HG03025 (cell line): ENCODE measurements at regions not wholly inside any gene's neighbourhood (a gene's known extent, or its start where the extent isn't known, plus 50 kb on each side); places are given as distances from the start of the nearest gene placed in this dataset.
"Not testable (repeated sequence)": the region's sequence is repeated elsewhere in the genome, so short reads cannot be mapped to it uniquely, and the experiment has no call there.

Source experiments
- ATAC-seq: cut with Tn5 transposase; IDR thresholded peaks from one replicate; pipeline ENCODE4 v1.9.1; 2021; ENCODE audit warnings: mild to moderate bottlenecking, moderate library complexity; ENCODE audit not compliant: unreplicated experiment, low FRiP score

DNA sequence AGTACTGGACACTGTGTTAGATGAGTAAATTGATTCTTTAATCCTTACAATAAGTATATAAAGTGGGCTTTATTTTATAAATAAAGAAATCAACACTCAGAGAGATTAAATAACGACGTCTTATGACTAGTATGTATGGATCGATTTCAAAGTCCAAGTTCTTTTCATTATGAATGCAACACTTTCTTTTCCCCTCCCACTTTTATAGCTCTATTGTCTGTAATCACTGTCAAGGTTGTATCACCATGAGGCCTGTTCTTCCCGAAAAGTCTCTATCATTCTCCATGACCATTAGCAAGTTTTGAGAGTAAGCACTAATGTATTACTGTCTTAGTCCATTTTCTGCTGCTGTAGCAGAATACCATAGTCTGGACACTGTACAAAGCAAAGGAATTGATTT lies 228.4 kb downstream of the TLR4 start:
- no peak for ATAC-seq

DNA sequence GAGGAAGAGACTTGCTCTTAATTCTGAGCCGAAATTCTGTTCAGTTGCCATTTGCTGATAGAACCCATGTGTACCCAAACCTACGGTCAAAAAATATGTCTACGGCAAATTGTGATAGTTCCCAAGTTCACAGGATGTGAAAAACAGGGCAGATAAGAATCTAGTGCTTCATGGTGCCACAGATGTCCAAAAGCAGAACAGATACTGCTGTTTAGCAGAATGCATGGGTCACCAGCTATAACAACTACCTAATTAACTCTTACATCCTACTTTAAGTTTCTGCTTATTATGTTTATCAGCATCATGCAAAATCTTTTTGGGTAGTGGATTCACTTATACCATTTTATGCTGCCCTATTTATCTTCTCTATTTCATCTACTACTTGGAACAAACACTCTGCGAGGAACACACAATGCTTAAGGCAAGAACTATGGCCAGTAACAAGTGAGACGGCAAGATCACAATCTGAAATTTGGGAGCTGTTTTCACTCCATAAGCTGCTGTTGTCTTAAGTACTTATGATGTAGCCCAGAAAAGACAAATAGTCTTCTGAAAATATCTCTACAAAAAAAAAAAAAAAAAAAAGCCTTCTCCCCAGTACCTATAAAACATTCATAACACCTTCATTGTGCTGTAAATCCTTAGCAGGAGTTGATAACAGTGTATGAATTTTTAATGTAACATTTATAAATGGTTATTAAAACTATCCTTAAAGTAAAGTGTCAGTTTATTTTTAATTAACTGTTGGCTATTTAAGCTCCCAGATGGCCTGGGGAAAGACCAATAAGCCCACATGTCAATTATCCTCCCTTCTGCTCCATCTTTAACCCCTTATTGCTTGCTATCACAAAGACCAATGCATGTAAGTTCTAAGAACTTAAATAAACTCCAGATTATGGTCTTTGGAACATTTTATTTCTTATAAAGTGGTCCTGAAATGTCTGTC lies 232.3 kb downstream of the TLR4 start:
- peak; percentile 99 for ATAC-seq

DNA sequence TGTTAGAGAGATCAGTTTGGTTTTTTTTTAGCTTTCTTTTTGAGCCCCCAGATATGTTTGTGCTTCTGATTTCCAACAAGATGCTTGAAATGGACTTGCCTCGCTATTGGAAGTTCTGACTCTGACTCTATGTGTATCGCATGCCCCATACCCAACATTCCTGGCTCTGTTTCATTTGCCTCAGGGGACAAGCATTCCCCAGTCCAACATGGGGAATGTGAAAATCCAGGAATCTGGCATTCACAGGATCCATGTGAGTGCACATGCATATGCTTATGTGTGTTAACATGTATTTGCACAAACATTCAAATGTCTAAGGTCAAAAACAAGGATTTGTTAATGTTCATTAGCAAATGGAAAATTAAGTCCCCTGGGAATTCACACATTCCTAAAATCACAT lies 233.9 kb downstream of the TLR4 start:
- no peak for ATAC-seq

DNA sequence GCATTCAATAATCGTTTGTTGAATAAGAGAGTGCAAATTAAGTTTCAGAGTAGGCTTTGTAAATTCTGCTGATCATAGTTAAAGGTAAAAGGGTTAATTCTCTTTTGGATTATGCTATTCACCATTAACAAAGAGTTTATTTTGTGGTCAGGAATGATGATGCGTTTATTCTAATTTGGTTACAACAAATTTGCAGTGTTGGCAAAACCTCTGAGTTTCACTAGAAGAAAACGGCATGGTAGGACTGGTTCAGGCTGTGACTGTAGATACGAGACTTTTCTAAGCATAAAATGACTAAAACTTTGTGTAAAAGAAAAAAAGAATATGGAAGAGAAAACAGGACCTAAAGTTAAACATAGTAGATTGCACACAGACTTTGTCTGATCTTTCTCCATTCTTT lies 234.7 kb downstream of the TLR4 start:
- ATAC-seq, result no peak

DNA sequence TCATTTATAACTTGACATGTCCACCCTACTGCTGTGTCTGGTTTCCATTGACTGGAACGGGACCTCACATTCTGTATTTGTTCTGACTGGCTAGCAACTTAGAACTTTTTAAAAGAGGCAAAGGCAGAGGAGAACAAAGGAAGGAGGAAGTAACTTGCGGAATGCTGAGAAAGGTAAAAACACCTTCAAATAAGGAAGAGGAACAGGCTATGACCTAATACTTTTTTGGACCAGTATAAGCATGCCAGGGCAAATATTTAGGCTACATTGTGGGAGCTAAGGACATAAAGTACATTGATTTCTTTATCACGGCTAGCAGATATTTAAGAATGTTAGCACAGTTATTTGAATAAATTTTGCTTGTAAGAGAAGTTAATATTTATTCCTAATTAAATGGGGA lies 240.5 kb downstream of the TLR4 start:
- ATAC-seq, result not testable (repeated sequence)

DNA sequence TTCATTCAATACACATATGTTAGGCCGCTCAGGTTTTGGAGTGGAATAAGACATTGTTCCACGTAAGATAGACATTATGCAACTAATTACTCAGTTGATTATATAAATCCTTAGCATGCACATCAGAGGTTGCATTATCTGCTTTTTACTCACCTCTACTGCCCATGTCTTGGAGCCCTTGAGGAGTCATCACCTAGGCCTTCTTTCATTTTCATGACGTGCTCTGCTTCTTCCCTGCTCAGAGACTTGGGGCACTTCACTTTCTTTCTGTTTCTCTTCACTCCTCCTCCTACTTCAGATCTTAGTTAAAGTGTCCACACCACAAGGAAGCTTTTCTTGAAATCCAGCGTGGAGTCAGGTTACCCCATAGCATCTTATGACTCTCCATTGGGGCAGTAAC lies 241.1 kb downstream of the TLR4 start:
- no peak for ATAC-seq

DNA sequence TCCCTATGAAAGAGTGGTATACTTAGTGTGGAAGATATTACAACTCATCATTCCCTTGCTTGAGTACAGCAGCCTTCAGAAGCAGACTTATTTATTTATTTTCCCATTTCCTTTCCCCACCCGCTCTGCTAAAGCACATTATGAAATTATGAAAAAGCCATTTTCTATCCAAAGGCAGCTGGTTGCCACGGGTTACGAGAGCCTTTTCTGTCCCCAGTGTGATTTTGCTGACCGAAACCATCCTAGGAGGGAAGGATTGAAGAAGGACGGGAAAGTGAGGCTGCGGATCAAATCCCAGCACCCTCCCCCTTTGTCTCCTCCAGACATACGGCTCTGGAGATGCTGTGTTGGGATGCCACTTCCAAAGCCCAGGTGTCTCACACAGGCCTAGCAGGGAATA lies 246.9 kb downstream of the TLR4 start:
- ATAC-seq, result no peak

DNA sequence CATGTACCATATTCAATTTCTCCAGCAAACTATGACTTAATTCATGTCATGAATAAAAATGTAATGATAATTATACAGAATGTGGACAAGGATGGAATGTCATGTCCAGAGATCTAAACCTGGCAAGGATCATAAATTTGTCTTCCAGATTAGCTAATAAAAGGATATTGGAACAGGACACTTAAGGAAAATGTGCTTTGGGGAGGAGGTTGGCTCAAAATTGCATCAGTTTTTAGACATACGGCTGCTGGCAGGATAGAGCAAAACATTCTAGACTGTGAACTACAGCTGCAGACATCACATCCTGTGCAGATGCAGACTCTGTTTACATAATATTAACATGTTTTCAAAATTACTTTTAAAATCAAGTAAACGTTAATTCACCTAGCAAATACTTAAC lies 248.4 kb downstream of the TLR4 start:
- ATAC-seq, result no peak

DNA sequence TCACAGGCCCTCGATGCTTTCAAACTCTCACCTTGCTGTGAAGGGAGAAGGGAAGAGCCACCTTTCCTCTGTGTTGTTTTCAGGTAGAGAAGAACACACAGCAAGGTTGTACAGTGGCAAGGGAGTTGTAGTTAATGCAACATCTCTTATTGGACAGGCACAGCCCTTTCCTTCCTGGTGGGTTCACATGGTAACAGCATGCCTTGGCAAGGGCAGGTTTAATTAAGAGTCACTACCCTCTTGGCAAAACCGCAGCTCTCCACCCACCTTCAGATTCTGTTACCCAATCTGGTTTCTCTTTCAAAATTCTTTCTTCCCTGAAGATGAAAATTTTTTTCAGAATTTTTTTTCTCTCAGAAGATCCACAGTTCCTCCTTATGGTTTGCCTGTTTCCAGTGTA lies 253.1 kb downstream of the TLR4 start:
- ATAC-seq, result no peak

DNA sequence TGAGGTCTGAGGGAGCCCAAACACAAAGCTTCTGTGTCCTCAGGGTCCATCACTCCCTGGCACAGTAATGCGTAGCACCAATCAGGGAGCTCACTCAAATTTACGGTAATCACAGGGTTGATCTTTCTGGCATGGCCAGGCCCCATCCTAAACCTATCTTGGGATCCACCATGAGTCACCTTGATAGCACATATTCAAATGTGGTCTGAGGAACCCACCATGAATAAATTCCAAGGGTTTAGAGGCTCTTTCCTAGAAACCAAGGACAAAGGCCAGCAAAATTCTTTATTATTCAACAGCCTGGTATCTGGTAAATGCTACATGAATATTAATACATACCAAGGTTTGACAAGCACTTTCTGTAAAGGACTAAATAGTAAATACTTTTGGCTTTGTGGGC lies 254.5 kb downstream of the TLR4 start:
- ATAC-seq, result no peak

DNA sequence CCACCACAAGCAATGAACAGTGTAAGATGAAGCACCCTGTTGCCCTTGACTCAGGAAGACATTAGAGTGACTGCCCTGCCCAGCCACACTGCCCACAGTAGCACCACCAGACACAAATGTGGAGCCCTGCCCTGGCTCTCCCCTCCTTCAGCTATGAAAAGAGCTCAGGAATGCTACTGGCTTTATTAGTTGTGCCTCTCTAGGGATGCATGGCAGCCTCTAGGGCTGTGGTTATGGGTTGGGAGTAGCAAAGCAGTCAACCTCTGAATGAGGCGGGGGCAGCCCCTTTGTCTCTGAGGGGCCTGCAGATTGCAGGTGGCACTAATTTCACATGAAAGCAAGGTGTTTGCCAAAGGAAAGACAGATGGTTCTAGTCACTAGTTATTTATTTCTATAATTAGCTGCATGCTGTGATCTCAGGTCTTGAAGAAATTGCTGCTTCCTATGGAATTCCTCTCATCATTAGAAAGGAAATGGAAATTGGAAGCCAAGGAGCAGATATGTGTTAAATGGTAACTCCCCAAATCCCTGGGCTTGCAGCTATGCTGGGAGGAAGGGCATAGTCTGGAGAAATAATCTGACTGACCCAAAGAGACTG lies 259.4 kb downstream of the TLR4 start:
- no peak for ATAC-seq

DNA sequence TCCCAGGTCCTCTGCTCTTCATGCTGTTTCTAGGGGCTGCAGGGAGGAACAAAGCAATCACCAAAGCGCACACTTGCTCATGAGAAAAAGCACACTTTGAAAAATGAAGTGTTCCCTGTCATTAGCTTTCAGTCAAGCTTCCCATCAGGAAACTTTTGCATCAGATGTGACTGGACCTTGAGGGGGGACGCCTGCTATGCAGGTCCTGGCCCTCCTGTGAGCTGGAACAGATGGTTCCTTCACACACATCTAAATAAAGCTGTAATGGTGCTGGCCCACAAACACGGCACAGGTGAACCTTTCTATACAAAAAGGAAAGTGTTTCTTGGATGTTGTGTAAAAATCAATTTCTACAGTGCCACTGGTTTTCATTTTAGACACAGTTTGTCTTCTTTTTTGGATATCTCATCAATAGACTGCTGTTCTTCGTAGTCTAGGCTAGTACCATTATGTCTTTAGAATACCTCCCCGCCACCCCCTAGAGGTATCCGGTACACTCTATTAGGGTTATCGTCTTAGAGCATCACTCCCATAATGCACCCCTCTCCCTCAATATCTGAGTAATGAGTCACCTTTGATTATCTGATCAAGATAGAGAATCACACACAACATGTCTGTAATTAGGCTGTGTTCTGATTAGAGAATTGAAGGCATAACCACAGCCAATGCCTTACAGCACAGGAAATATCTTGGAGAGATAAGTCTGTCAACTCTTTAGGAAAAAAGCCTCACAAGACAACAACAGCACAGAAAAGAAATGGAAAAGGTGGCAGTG lies 266.3 kb downstream of the TLR4 start:
- no peak for ATAC-seq

DNA sequence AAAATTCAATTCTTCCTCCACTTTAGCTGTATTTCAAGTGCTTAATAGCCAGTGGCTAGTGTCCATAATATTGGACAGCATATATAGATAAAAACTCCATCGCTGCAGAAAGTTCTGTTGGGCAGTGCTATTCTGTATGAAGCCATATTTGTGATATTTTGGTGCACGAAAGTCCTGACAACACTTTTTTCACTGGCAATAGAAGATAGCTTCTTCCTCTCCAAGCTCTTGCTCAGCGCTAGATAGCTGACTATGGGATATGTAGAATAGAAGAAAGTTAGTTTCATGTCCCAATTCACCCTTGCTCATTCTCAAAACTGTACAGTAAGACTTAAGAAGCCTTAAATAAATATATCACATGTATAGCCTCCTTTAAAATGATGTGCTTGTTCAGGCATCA lies 269.9 kb downstream of the TLR4 start:
- no peak for ATAC-seq

DNA sequence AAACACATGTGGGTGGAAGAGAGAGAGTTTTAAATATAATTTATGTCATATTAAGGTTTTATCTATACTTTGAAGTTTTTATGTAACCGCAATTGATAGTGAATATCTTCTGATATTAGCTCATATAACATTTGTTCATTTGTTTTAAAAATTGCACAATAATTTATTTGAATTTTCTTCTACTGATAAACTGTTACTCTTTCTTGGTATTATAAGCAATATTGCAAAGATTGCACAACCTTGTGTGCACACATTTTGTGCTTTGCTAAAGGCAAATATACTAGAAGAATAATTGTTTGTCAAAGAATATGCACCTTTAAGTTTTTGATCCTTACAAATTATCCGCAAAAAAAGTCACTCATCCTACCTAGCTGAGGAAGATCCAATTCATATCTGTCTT lies 275.7 kb downstream of the TLR4 start:
- no peak for ATAC-seq

DNA sequence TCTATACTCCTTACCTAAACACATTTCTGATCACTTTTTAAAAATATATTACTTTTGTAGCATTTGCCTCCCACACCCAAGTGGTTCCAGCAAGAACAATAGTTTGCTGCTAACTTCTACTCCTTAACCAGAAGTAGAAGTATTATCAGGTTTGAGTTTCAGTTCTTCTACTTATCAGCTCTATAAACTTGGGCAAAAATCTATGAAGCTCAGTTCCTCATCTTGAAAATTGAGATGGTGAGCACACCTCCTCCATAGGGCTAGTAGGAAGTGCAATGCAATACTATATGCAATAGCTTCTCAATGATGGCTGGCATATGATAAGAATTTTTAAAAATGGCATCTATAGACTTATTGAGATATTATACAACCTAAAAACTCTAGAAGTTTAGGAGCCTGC lies 283.7 kb downstream of the TLR4 start:
- ATAC-seq, result no peak

DNA sequence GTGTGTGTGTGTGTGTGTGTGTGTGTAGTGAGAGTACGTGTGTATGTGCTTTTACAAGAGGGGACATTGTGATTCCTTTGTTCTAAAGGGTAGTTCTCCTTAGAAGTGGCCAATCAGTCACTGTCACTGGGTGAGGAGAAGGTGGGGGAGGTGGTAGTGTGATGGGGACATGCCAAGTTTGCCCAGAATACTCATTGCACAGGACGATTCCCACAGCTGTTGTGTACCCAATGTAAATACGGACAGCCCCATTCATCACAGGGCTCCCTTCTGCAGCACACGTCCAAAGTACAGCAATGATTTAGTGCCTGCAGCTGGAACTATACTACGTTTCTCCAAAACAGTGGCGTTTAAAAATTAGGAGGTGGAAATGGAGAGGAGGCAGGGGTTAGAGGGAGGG lies 287.8 kb downstream of the TLR4 start:
- no peak for ATAC-seq

DNA sequence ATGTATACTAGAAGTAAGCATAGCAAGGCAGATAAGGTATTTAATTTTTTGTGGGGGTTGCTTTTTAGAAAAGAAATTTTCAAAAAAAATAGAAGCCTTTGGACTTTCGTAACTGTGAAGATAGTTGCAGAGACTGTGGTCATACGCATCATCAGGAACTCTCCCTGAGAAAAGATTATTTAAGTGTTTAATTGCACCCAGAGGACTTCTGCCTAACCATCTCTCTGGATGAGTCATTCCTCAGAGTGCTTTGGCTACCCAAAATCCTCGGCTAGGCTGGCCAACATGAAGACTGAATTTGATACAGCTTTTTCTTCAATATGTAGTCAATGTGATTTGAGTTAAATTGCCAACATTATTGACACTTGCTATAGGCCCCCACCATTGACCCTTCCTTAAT lies 296.4 kb downstream of the TLR4 start:
- ATAC-seq, result no peak

DNA sequence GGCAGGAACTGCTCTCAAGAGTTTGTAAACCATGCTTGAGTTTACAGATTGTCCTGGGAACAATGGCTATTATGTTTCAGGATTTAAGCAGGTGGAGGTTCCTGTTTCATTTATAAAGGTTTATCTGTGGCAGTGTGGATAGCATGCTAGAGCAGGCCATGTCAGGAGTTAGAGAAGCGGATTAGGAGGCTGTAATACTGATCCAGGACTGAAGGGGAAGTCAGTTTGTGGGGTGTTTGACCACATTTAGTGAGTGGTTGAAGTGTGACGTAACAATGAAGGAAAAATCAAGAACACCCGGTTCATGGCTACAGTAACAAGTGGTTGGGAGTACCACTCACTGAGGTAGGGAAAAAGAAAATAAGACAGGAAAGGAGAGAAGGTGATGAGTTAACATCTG lies 299.0 kb downstream of the TLR4 start:
- no peak for ATAC-seq

DNA sequence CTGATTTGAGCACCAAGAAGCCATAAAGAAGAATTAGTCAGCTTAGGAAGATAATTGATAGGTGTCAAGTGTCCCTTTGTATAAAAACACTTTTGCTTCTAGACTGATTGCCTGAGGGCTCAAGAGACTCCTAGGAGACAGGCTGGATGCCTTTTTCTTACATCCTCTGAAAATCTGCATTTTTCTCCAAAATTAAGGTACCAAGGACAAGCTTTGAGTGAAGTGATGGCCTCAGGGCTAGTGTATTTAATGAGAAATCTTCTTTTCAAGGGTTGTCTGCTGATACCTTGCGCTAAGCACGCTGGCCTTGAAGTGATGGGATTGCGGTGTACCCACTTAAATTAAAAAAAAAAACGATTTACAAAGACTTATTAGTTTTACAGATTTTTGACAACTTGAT lies 304.0 kb downstream of the TLR4 start:
- ATAC-seq, result no peak

DNA sequence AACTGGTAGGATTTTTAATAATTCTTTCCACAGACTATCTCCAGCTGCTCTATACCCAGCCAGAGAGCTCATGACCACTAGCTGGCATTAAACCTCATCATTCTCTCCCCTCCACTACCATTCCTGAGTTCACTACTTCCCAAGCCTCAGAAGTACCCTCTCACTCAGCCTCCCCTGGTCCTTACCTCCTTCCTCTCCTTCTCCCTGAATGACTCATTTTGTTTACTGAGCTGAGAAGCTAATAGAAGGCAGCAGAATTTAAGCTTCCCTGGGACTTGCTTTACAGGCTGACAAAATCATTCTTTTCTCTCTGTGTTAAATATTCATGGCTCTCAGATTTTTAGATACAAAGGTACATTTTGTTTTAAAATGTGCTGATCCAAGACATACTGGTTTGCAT lies 305.4 kb downstream of the TLR4 start:
- ATAC-seq, result no peak

DNA sequence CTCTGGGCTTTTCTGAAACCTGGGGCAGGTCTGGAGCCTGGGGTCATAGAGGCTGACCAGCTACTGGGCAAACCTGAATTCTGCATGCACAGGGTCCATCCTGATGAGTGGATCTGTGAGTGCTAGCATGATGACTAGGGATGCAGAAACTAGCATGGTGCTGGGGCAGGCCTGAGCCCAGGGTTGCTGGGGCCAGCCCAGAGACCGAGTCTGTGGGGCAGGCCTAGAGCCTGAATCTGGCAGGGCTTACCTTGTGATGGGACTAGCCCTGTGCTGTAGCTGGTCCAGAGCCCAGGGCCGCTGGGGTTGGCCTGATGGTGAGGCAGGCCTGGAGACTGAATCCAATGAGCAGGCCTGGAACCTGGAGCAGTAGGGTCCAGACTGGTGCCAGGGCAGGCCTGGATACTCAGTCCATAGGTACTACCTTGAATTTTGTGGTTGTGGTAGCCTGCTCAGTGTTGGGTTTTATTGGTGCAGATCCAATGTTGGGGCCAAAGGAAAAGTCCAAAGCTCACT lies 313.5 kb downstream of the TLR4 start:
- no peak for ATAC-seq
